ENCODE measurements at regions not wholly inside any gene's neighbourhood (a gene's known extent, or its start where the extent isn't known, plus 50 kb on each side); places are given as distances from the start of the nearest gene placed in this dataset.

- no peaks in the 10 kb centered on the region for H3K36me3 ChIP-seq
- no peaks in the 10 kb centered on the region for H4K20me1 ChIP-seq
- H3K4me1 ChIP-seq, result peaks cover 0 to 11% (median 8%) of the 10 kb centered on the region in 10 experiments; a peak in 10 of 20 replicates
- no peak overlapping the region for H3K9ac ChIP-seq
- H3K4me2 ChIP-seq, result no peak overlapping the region
- no peaks in the 10 kb centered on the region for H3K27me3 ChIP-seq
- H3K4me3 ChIP-seq, result no peak overlapping the region
- H3K9me3 ChIP-seq (replicated peaks in 1 of 11), result no peaks in the 10 kb centered on the region
- no peak overlapping the region for H3K27ac ChIP-seq
- no peak for TF ChIP-seq Cebpa-rat (IDR thresholded peaks at IDR 0.05)
Observed at GRCh38 chr11:27910186-27910931, 197.6 kb downstream of the KIF18A start.

- TF ChIP-seq Cebpa-rat (IDR thresholded peaks at IDR 0.05), result no peak
- no peak overlapping the region for H3K4me2 ChIP-seq
- H3K4me3 ChIP-seq, result no peak overlapping the region
- H3K36me3 ChIP-seq, result no peaks in the 10 kb centered on the region
- H3K9ac ChIP-seq, result no peak overlapping the region
- no peak overlapping the region for H3K27ac ChIP-seq
- no peaks in the 10 kb centered on the region for H3K27me3 ChIP-seq
- peaks cover 0 to 11% (median 8%) of the 10 kb centered on the region in 10 experiments; a peak in 10 of 20 replicates for H3K4me1 ChIP-seq
- no peaks in the 10 kb centered on the region for H4K20me1 ChIP-seq
- H3K9me3 ChIP-seq (replicated peaks in 1 of 11), result no peaks in the 10 kb centered on the region
Observed at GRCh38 chr11:27909386-27909785, 198.6 kb downstream of the KIF18A start.

GRCh38 chr11:27908621-27909020, 199.3 kb downstream of the KIF18A start:
- Histone ChIP-seq H3K27ac (no peak overlapping the region), H3K4me2 (no peak overlapping the region), H3K27me3 (no peaks in the 10 kb centered on the region), H3K4me1 (peaks cover 0 to 11% (median 8%) of the 10 kb centered on the region in 10 experiments; a peak in 9 of 20 replicates), H4K20me1 (no peaks in the 10 kb centered on the region), H3K4me3 (no peak overlapping the region), H3K9me3 (replicated peaks in 1 of 11) (no peaks in the 10 kb centered on the region), H3K9ac (no peak overlapping the region), H3K36me3 (no peaks in the 10 kb centered on the region)
- TF ChIP-seq Cebpa-rat (IDR thresholded peaks at IDR 0.05), result no peak

GRCh38 chr11:27907530-27907929, 200.4 kb downstream of the KIF18A start:
- Histone ChIP-seq H4K20me1 (no peaks in the 10 kb centered on the region), H3K4me1 (peaks cover 0 to 11% (median 8%) of the 10 kb centered on the region in 10 experiments; a peak in 9 of 20 replicates), H3K4me2 (peak overlapping the region in 8 of 11 experiments; percentile 2 to 55 (median 34); a peak in 12 of 22 replicates), H3K36me3 (no peaks in the 10 kb centered on the region), H3K9me3 (replicated peaks in 1 of 11) (no peaks in the 10 kb centered on the region), H3K27ac (no peak overlapping the region), H3K27me3 (no peaks in the 10 kb centered on the region), H3K9ac (no peak overlapping the region), H3K4me3 (no peak overlapping the region)
- no peak for TF ChIP-seq Cebpa-rat (IDR thresholded peaks at IDR 0.05)

- H4K20me1 ChIP-seq, result no peaks in the 10 kb centered on the region
- H3K27ac ChIP-seq, result no peak overlapping the region
- H3K9ac ChIP-seq, result no peak overlapping the region
- H3K4me3 ChIP-seq, result no peak overlapping the region
- peaks cover 0 to 11% (median 8%) of the 10 kb centered on the region in 10 experiments; a peak in 9 of 20 replicates for H3K4me1 ChIP-seq
- H3K9me3 ChIP-seq (replicated peaks in 1 of 11), result no peaks in the 10 kb centered on the region
- H3K36me3 ChIP-seq, result no peaks in the 10 kb centered on the region
- H3K4me2 ChIP-seq, result peak overlapping the region in 7 of 11 experiments; percentile 2 to 55 (median 36); a peak in 8 of 22 replicates
- H3K27me3 ChIP-seq, result no peaks in the 10 kb centered on the region
- TF ChIP-seq Cebpa-rat (IDR thresholded peaks at IDR 0.05), result no peak
Observed at GRCh38 chr11:27907091-27907490, 200.9 kb downstream of the KIF18A start.

- Histone ChIP-seq H3K4me3 (no peak overlapping the region), H3K4me2 (no peak overlapping the region), H4K20me1 (no peaks in the 10 kb centered on the region), H3K9ac (no peak overlapping the region), H3K4me1 (peaks cover 0 to 11% (median 8%) of the 10 kb centered on the region in 10 experiments; a peak in 9 of 20 replicates), H3K36me3 (no peaks in the 10 kb centered on the region), H3K9me3 (replicated peaks in 1 of 11) (no peaks in the 10 kb centered on the region), H3K27me3 (no peaks in the 10 kb centered on the region), H3K27ac (no peak overlapping the region)
- no peak for TF ChIP-seq Cebpa-rat (IDR thresholded peaks at IDR 0.05)
Observed at GRCh38 chr11:27904358-27905055, 203.4 kb downstream of the KIF18A start.

GRCh38 chr11:27902981-27903624, 202.8 kb upstream of the BDNF start:
- Histone ChIP-seq H3K9me3 (replicated peaks in 1 of 11) (no peaks in the 10 kb centered on the region), H3K4me2 (no peak overlapping the region), H3K36me3 (no peaks in the 10 kb centered on the region), H3K9ac (no peak overlapping the region), H3K4me1 (peaks cover 0 to 11% (median 8%) of the 10 kb centered on the region in 10 experiments; a peak in 9 of 20 replicates), H3K27ac (no peak overlapping the region), H3K27me3 (no peaks in the 10 kb centered on the region), H4K20me1 (no peaks in the 10 kb centered on the region), H3K4me3 (no peak overlapping the region)
- TF ChIP-seq Cebpa-rat (IDR thresholded peaks at IDR 0.05), result no peak

- H3K9ac ChIP-seq, result no peak overlapping the region
- H4K20me1 ChIP-seq, result no peaks in the 10 kb centered on the region
- H3K4me2 ChIP-seq, result no peak overlapping the region
- TF ChIP-seq Cebpa-rat (IDR thresholded peaks at IDR 0.05), result no peak
- H3K4me3 ChIP-seq, result no peak overlapping the region
- H3K36me3 ChIP-seq, result no peaks in the 10 kb centered on the region
- peaks cover 0 to 13% (median 11%) of the 10 kb centered on the region in 10 experiments; a peak in 18 of 20 replicates for H3K4me1 ChIP-seq
- H3K27me3 ChIP-seq, result no peaks in the 10 kb centered on the region
- no peaks in the 10 kb centered on the region for H3K9me3 ChIP-seq (replicated peaks in 1 of 11)
- no peak overlapping the region for H3K27ac ChIP-seq
Observed at GRCh38 chr11:27898166-27898565, 197.9 kb upstream of the BDNF start.

- Histone ChIP-seq H3K4me2 (no peak overlapping the region), H3K27ac (no peak overlapping the region), H3K4me1 (peaks cover 0 to 13% (median 11%) of the 10 kb centered on the region in 10 experiments; a peak in 18 of 20 replicates), H3K27me3 (no peaks in the 10 kb centered on the region), H3K9ac (no peak overlapping the region), H4K20me1 (no peaks in the 10 kb centered on the region), H3K4me3 (no peak overlapping the region), H3K36me3 (no peaks in the 10 kb centered on the region), H3K9me3 (replicated peaks in 1 of 11) (no peaks in the 10 kb centered on the region)
- TF ChIP-seq Cebpa-rat (IDR thresholded peaks at IDR 0.05), result no peak
Observed at GRCh38 chr11:27896096-27896495, 195.8 kb upstream of the BDNF start.
